Activated T-cell treated with anti-CD3 and anti-CD28 coated beads, Interleukin-2, amount 50 U/mL, for 24 hours (primary cell): ENCODE measurements at regions not wholly inside any gene's neighbourhood (a gene's known extent, or its start where the extent isn't known, plus 50 kb on each side); places are given as distances from the start of the nearest gene placed in this dataset.

Source experiments
- DNase-seq: peaks from one replicate; pipeline ENCODE4 v3.0.0-alpha.2; 2020
- H3K27ac Mint-ChIP-seq: 2 replicates; pipeline ENCODE4 v1.8.0; 2020; ENCODE audit warnings: mild to moderate bottlenecking, mixed read lengths
- H3K27me3 Mint-ChIP-seq: 2 replicates; pipeline ENCODE4 v1.8.0; 2020; ENCODE audit warnings: mixed read lengths
- H3K36me3 Mint-ChIP-seq: 2 replicates; pipeline ENCODE4 v1.8.0; 2020; ENCODE audit warnings: low read depth, mixed read lengths
- H3K4me1 Mint-ChIP-seq: 2 replicates; pipeline ENCODE4 v1.8.0; 2020; ENCODE audit warnings: low read depth, mixed read lengths
- H3K4me3 Mint-ChIP-seq: 2 replicates; pipeline ENCODE4 v1.8.0; 2020; ENCODE audit warnings: mild to moderate bottlenecking, moderate library complexity, mixed read lengths
- H3K9me3 Mint-ChIP-seq: 2 replicates; pipeline ENCODE4 v1.8.0; 2020; ENCODE audit warnings: mixed read lengths

DNA sequence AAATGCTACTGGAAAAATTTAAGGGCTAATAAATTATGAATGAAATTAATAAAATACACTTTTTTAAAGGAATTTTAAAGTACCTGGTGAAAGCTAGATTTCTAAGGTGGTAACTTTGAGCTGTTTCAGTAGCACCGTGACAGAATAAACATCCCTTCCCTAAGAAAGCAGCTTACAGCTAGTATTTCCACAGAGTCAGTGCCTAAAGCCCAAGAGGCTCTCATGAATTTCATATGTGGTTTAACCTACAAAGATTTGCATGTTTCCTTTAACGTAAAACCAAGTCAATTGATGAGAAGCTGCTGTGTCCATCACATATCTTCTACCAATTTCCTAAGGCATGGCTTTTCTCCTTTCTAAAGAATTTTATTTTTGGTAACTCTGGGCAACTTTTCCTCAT is 56.8 kb downstream of the IFNG start:
- Mint-ChIP-seq H3K27ac (no peak overlapping the region), H3K27me3 (no peaks in the 10 kb centered on the region), H3K4me3 (no peak overlapping the region), H3K4me1 (peaks cover 2% of the 10 kb centered on the region), H3K9me3 (no peaks in the 10 kb centered on the region), H3K36me3 (no peaks in the 10 kb centered on the region)
- no peak for DNase-seq

GRCh38 chr12:68102163-68102562 is 57.4 kb downstream of the IFNG start:
- no peaks in the 10 kb centered on the region for H3K27me3 Mint-ChIP-seq
- no peak overlapping the region for H3K27ac Mint-ChIP-seq
- no peaks in the 10 kb centered on the region for H3K36me3 Mint-ChIP-seq
- no peaks in the 10 kb centered on the region for H3K4me1 Mint-ChIP-seq
- no peaks in the 10 kb centered on the region for H3K9me3 Mint-ChIP-seq
- no peak for DNase-seq
- H3K4me3 Mint-ChIP-seq, result no peak overlapping the region

GRCh38 chr12:68100241-68100640 is 59.3 kb downstream of the IFNG start:
- H3K4me1 Mint-ChIP-seq, result no peaks in the 10 kb centered on the region
- H3K9me3 Mint-ChIP-seq, result no peaks in the 10 kb centered on the region
- H3K27ac Mint-ChIP-seq, result no peak overlapping the region
- no peaks in the 10 kb centered on the region for H3K36me3 Mint-ChIP-seq
- no peak for DNase-seq
- H3K27me3 Mint-ChIP-seq, result no peaks in the 10 kb centered on the region
- no peak overlapping the region for H3K4me3 Mint-ChIP-seq

DNA sequence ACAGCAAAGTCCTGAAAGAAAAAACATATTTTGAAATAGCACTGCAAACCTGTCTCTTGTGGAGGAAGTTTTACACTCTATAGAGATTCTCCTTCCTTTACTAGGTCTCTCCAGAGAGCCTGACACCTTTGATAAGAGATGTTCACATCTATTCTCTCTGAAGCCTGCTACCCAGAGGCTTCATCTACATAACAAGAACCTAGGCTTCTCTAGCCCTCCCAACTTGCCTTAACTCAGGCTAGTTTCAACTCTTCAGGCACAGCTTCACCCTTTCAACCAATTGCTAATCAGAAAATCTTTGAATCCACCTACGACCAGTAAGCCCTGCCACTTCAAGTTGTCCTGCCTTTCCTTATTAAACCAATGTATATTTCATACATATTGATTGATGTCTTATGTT is 60.6 kb downstream of the IFNG start:
- H3K27ac Mint-ChIP-seq, result no peak overlapping the region
- H3K27me3 Mint-ChIP-seq, result no peaks in the 10 kb centered on the region
- H3K36me3 Mint-ChIP-seq, result no peaks in the 10 kb centered on the region
- no peak for DNase-seq
- no peaks in the 10 kb centered on the region for H3K9me3 Mint-ChIP-seq
- no peak overlapping the region for H3K4me3 Mint-ChIP-seq
- H3K4me1 Mint-ChIP-seq, result no peaks in the 10 kb centered on the region

- Mint-ChIP-seq H3K27ac (no peak overlapping the region), H3K27me3 (no peaks in the 10 kb centered on the region), H3K4me3 (no peak overlapping the region), H3K4me1 (no peaks in the 10 kb centered on the region), H3K36me3 (no peaks in the 10 kb centered on the region), H3K9me3 (no peaks in the 10 kb centered on the region)
- no peak for DNase-seq
These were observed 62.2 kb downstream of the IFNG start for GRCh38 chr12:68097386-68097785.

DNA sequence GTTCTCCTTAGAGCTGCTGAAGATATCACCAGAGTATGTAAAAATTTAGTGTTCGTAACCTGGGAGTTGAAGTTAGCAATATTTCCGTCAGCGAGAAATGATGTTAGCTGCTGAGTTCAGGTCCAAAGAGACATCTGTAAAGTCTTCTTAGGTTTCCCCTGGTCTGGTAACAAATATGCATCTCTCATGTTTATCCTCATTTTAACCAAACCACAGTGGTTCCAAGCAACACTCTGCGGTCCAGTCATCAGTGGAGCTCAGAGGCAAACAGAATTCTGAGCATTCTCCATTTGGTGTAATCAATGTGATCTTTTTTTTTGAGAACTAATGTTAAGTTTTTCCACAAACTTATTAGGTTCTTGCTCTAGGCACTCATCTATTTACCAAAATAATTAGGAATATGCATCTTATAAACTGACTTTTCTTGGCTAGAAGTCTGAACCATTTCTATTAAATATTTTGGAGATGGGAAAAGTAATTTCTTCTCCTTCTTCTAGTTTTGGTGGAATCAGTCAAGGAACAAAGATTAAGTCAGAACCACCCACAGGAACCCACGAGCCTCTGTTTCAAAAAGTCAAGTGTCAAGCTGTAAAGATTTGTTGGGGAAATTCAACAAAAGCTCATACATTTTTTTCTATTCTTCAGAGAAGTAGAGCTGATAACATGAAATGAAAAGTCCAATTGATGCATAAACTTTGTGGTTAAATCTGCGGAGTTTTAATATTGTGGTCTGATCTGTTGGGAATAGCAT is 64.7 kb downstream of the IFNG start:
- H3K4me3 Mint-ChIP-seq, result no peak overlapping the region
- no peak overlapping the region for H3K27ac Mint-ChIP-seq
- H3K9me3 Mint-ChIP-seq, result peaks cover 2% of the 10 kb centered on the region
- no peaks in the 10 kb centered on the region for H3K36me3 Mint-ChIP-seq
- no peaks in the 10 kb centered on the region for H3K4me1 Mint-ChIP-seq
- H3K27me3 Mint-ChIP-seq, result no peaks in the 10 kb centered on the region
- DNase-seq, result no peak

GRCh38 chr12:68094195-68094594 is 65.3 kb downstream of the IFNG start:
- no peak for DNase-seq
- H3K36me3 Mint-ChIP-seq, result no peaks in the 10 kb centered on the region
- no peaks in the 10 kb centered on the region for H3K4me1 Mint-ChIP-seq
- peaks cover 7% of the 10 kb centered on the region for H3K9me3 Mint-ChIP-seq
- no peak overlapping the region for H3K4me3 Mint-ChIP-seq
- no peak overlapping the region for H3K27ac Mint-ChIP-seq
- H3K27me3 Mint-ChIP-seq, result no peaks in the 10 kb centered on the region

- H3K27me3 Mint-ChIP-seq, result no peaks in the 10 kb centered on the region
- no peak overlapping the region for H3K4me3 Mint-ChIP-seq
- no peak for DNase-seq
- H3K4me1 Mint-ChIP-seq, result no peaks in the 10 kb centered on the region
- no peak overlapping the region for H3K27ac Mint-ChIP-seq
- no peaks in the 10 kb centered on the region for H3K36me3 Mint-ChIP-seq
- peaks cover 12% of the 10 kb centered on the region for H3K9me3 Mint-ChIP-seq
These were observed 66.6 kb downstream of the IFNG start for GRCh38 chr12:68092976-68093375.

- no peaks in the 10 kb centered on the region for H3K4me1 Mint-ChIP-seq
- H3K36me3 Mint-ChIP-seq, result peaks cover 4% of the 10 kb centered on the region
- peaks cover 18% of the 10 kb centered on the region for H3K9me3 Mint-ChIP-seq
- H3K27ac Mint-ChIP-seq, result no peak overlapping the region
- H3K4me3 Mint-ChIP-seq, result no peak overlapping the region
- H3K27me3 Mint-ChIP-seq, result no peaks in the 10 kb centered on the region
- no peak for DNase-seq
These were observed 70.4 kb downstream of the IFNG start for GRCh38 chr12:68089101-68089500.

DNA sequence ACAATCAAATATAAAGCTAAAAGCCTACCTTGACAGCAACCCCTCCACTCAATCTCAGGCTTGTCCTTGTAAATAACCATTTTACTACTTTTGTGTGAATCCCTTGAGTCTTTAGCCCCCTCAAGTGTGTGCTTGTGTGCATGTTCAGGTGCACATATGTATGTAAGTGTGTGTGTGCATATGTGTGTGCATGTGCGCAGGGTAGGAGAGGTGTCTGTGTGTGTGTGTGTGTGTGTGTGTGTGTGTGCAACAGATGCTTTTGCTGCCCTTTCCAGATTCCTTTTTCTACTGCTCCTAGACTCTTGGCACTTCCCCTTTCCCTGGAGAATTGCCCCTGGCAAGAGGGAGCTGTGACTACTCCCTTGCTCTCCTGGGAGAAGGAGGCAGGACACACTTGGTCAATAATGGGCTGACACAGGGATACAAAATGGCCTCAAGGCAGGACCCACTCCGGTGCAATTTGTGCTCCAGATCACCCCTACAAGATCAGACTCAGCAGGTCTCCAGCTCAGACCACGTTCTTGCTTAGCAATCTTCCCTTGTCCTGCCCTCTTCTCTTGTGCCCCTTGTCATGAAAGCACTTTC is 73.4 kb downstream of the IFNG start:
- Mint-ChIP-seq H3K4me3 (no peak overlapping the region), H3K36me3 (peaks cover 9% of the 10 kb centered on the region), H3K9me3 (peaks cover 23% of the 10 kb centered on the region), H3K4me1 (peaks cover 6% of the 10 kb centered on the region), H3K27ac (no peak overlapping the region), H3K27me3 (no peaks in the 10 kb centered on the region)
- no peak for DNase-seq

DNA sequence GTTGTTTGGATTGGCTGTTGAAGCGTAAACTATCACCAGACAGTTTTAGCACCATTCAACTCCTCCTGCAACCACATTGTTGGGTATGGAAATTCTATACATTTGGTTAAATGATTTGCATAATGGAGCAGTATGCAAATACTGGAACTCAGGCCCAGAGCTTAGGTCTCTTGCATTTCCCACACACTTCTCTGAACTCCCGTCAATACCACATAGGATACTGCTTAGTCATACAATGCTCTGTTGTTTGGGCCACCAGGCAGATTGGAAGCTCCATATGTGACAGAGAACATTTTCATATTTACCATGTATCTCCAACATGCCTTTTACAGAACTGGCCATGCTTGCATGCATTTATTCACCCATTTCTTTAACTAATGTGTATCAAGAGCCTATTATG is 78.0 kb downstream of the IFNG start:
- no peak overlapping the region for H3K27ac Mint-ChIP-seq

DNA sequence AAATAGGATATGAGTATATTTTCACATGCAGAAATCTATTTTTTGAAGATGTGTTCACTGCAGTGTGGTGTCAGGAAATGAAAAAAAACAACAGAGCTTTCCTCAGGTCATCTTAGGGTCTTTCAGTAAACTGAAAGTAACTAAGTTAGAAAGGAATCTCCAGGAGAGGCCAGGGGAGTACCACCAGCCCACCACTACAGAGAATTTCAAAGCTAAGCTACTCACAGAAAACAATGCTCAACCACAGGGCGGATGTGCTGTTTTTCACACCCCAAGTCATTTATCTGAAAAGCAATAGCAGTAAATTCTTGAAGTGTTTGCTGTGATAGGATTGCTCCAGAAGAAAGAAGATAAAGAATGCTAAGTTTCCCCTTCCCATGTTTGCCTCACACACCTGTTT is 79.0 kb downstream of the IFNG start:
- Mint-ChIP-seq H3K4me1 (peaks cover 31% of the 10 kb centered on the region), H3K36me3 (peaks cover 9% of the 10 kb centered on the region), H3K4me3 (no peak overlapping the region), H3K27me3 (no peaks in the 10 kb centered on the region), H3K27ac (peak overlapping the region; percentile 38), H3K9me3 (peaks cover 11% of the 10 kb centered on the region)
- no peak for DNase-seq

More for the DNA sequence above, 78.0 kb downstream of the IFNG start:
- Mint-ChIP-seq H3K27me3 (no peaks in the 10 kb centered on the region), H3K4me3 (no peak overlapping the region), H3K36me3 (peaks cover 9% of the 10 kb centered on the region), H3K4me1 (peaks cover 31% of the 10 kb centered on the region), H3K9me3 (peaks cover 11% of the 10 kb centered on the region)
- no peak for DNase-seq

DNA sequence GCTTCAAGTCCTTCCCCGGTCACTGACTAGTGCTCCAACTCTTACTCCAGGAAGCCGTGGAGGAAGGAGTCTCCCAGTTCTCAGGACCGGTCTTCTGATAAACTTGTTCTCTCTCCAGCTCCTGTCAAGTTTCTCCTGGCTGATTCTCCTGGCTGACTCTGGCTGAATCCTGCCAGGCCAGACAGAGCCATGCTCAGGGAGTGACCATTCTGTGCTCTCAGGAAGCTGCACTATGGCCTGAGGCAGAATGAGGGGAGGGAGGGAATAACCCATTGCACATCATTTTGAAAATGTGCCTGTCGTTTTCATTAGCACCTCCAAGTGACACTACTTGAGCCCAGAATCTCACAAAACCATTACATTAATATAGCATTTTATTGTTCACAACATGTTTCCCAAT is 80.8 kb downstream of the IFNG start:
- no peak overlapping the region for H3K4me3 Mint-ChIP-seq
- H3K27me3 Mint-ChIP-seq, result no peaks in the 10 kb centered on the region
- peaks cover 31% of the 10 kb centered on the region for H3K4me1 Mint-ChIP-seq
- H3K27ac Mint-ChIP-seq, result no peak overlapping the region
- H3K36me3 Mint-ChIP-seq, result peaks cover 5% of the 10 kb centered on the region
- DNase-seq, result no peak
- peaks cover 5% of the 10 kb centered on the region for H3K9me3 Mint-ChIP-seq

- H3K4me1 Mint-ChIP-seq, result peaks cover 23% of the 10 kb centered on the region
- H3K36me3 Mint-ChIP-seq, result no peaks in the 10 kb centered on the region
- DNase-seq, result no peak
- H3K4me3 Mint-ChIP-seq, result no peak overlapping the region
- no peaks in the 10 kb centered on the region for H3K9me3 Mint-ChIP-seq
- no peaks in the 10 kb centered on the region for H3K27me3 Mint-ChIP-seq
- H3K27ac Mint-ChIP-seq, result no peak overlapping the region
These were observed 84.1 kb downstream of the IFNG start for GRCh38 chr12:68075416-68075815.

DNA sequence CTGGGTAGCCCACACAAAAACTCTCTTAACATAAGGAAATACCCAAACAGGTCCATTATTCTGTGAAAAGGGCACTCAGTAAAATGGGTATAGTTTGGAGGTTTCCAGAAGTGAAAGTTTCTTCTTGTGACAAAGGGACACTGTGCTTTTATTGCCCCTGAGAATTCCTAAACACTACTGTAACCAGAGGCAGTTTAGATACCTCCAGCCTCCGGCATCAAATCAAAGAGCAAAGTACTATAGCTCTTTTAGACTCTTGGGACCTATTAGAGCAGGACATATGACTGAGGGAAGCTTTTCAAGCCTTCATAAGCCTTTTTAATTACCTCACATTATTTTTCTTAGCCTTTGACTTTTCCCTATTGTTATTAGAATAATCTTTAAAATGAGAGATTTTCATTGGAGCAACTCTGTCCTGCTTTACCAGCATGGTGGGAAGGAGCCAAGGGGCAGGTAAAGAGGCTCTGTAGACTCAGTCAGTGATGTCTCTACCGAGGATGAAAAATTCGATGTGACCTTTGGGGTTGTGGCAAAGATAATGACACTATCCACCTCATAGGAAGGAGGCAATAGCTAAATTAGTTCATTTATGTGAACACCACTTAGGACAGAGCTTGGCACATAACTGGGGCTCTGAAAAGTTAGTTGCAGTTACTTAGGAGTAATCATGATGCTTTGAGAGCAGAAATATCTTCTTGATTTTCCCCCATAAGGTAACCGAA is 85.1 kb downstream of the IFNG start:
- H3K9me3 Mint-ChIP-seq, result no peaks in the 10 kb centered on the region
- H3K36me3 Mint-ChIP-seq, result no peaks in the 10 kb centered on the region
- H3K4me3 Mint-ChIP-seq, result no peak overlapping the region
- H3K27ac Mint-ChIP-seq, result no peak overlapping the region
- DNase-seq, result no peak
- H3K4me1 Mint-ChIP-seq, result peaks cover 21% of the 10 kb centered on the region
- H3K27me3 Mint-ChIP-seq, result no peaks in the 10 kb centered on the region
